NCI-H128 (cell line): ENCODE measurements at regions not wholly inside any gene's neighbourhood (a gene's known extent, or its start where the extent isn't known, plus 50 kb on each side); places are given as distances from the start of the nearest gene placed in this dataset.

Experiments used
- DNase-seq: peaks from one replicate; lab custom pipeline; 2025; ENCODE audit not compliant: unreplicated experiment; lab: John Stamatoyannopoulos, UW

GRCh38 chr4:123308667-123309066, 87.9 kb upstream of the SPRY1 start:
- DNase-seq: no peak

- DNase-seq: no peak
Measured at GRCh38 chr4:123312116-123312515, 84.5 kb upstream of the SPRY1 start.

GRCh38 chr4:123312951-123313592, 83.5 kb upstream of the SPRY1 start:
- DNase-seq: no peak

GRCh38 chr4:123315617-123316016, 81.0 kb upstream of the SPRY1 start:
- DNase-seq: no peak

GRCh38 chr4:123317211-123317610, 79.4 kb upstream of the SPRY1 start:
- no peak for DNase-seq

GRCh38 chr4:123319639-123320038, 77.0 kb upstream of the SPRY1 start:
- no peak for DNase-seq

- no peak for DNase-seq
Measured at GRCh38 chr4:123323998-123324397, 72.6 kb upstream of the SPRY1 start.

GRCh38 chr4:123325241-123325681, 71.3 kb upstream of the SPRY1 start:
- DNase-seq: no peak

- DNase-seq: no peak
Measured at GRCh38 chr4:123327346-123327745, 69.2 kb upstream of the SPRY1 start.

- DNase-seq: no peak
Measured at GRCh38 chr4:123327846-123328429, 68.7 kb upstream of the SPRY1 start.

- no peak for DNase-seq
Measured at GRCh38 chr4:123338715-123339114, 57.9 kb upstream of the SPRY1 start.

GRCh38 chr4:123339507-123340380, 56.9 kb upstream of the SPRY1 start:
- DNase-seq: no peak

GRCh38 chr4:123340381-123340701, 56.3 kb upstream of the SPRY1 start:
- no peak for DNase-seq

GRCh38 chr4:123342498-123342897, 54.1 kb upstream of the SPRY1 start:
- DNase-seq: no peak

GRCh38 chr4:123343400-123344041, 53.1 kb upstream of the SPRY1 start:
- no peak for DNase-seq

GRCh38 chr4:123345137-123345934, 51.3 kb upstream of the SPRY1 start:
- no peak for DNase-seq

GRCh38 chr4:123345935-123346300, 50.7 kb upstream of the SPRY1 start:
- no peak for DNase-seq

- DNase-seq: no peak
Measured at GRCh38 chr4:123346330-123346940, 50.2 kb upstream of the SPRY1 start.
